ENCODE measurements at regions not wholly inside any gene's neighbourhood (a gene's known extent, or its start where the extent isn't known, plus 50 kb on each side); places are given as distances from the start of the nearest gene placed in this dataset.

- intact Hi-C loops (cut with micrococcal nuclease) = no loop called here
- no peak for DNase-seq
- H3K27me3 ChIP-seq (ENCODE audit: low read depth) = no peaks in the 10 kb centered on the region
- no peaks in the 10 kb centered on the region for H3K36me3 ChIP-seq
- no peak for TF ChIP-seq CTCF (IDR thresholded peaks at IDR 0.05; ENCODE audit: borderline replicate concordance)
- H3K27ac ChIP-seq (replicated peaks) = peak overlapping the region; percentile 80
- H3K9me3 ChIP-seq (replicated peaks) = peaks cover 5% of the 10 kb centered on the region
- no peak overlapping the region for H3K4me3 ChIP-seq
- H3K4me1 ChIP-seq = peaks cover 42% of the 10 kb centered on the region
Measured at GRCh38 chr9:7370988-7371387, 428.6 kb downstream of the DMAC1 start.

GRCh38 chr9:7370381-7370780 lies 429.2 kb downstream of the DMAC1 start:
- intact Hi-C loops (cut with micrococcal nuclease) = no loop called here
- H3K36me3 ChIP-seq = no peaks in the 10 kb centered on the region
- no peak for TF ChIP-seq CTCF (IDR thresholded peaks at IDR 0.05; ENCODE audit: borderline replicate concordance)
- peaks cover 42% of the 10 kb centered on the region for H3K4me1 ChIP-seq
- DNase-seq = no peak
- H3K9me3 ChIP-seq (replicated peaks) = no peaks in the 10 kb centered on the region
- no peaks in the 10 kb centered on the region for H3K27me3 ChIP-seq (ENCODE audit: low read depth)
- peak overlapping the region; percentile 80 for H3K27ac ChIP-seq (replicated peaks)
- H3K4me3 ChIP-seq = no peak overlapping the region

GRCh38 chr9:7369384-7369821 lies 430.2 kb downstream of the DMAC1 start:
- no peak overlapping the region for H3K4me3 ChIP-seq
- no peaks in the 10 kb centered on the region for H3K9me3 ChIP-seq (replicated peaks)
- no peak for DNase-seq
- H3K4me1 ChIP-seq = peaks cover 43% of the 10 kb centered on the region
- intact Hi-C loops (cut with micrococcal nuclease) = no loop called here
- TF ChIP-seq CTCF (IDR thresholded peaks at IDR 0.05; ENCODE audit: borderline replicate concordance) = no peak
- H3K27me3 ChIP-seq (ENCODE audit: low read depth) = no peaks in the 10 kb centered on the region
- peak overlapping the region; percentile 80 for H3K27ac ChIP-seq (replicated peaks)
- H3K36me3 ChIP-seq = no peaks in the 10 kb centered on the region

GRCh38 chr9:7368410-7369292 lies 430.9 kb downstream of the DMAC1 start:
- H3K4me1 ChIP-seq = peaks cover 50% of the 10 kb centered on the region
- H3K36me3 ChIP-seq = no peaks in the 10 kb centered on the region
- DNase-seq = no peak
- intact Hi-C loops (cut with micrococcal nuclease) = no loop called here
- no peaks in the 10 kb centered on the region for H3K27me3 ChIP-seq (ENCODE audit: low read depth)
- no peak for TF ChIP-seq CTCF (IDR thresholded peaks at IDR 0.05; ENCODE audit: borderline replicate concordance)
- H3K9me3 ChIP-seq (replicated peaks) = no peaks in the 10 kb centered on the region
- no peak overlapping the region for H3K4me3 ChIP-seq
- peak overlapping the region; percentile 80 for H3K27ac ChIP-seq (replicated peaks)

GRCh38 chr9:7367726-7368125 lies 431.9 kb downstream of the DMAC1 start:
- Histone ChIP-seq H3K27me3 (ENCODE audit: low read depth) (no peaks in the 10 kb centered on the region), H3K27ac (replicated peaks) (peak overlapping the region; percentile 80), H3K36me3 (no peaks in the 10 kb centered on the region), H3K4me1 (peaks cover 51% of the 10 kb centered on the region), H3K4me3 (no peak overlapping the region), H3K9me3 (replicated peaks) (no peaks in the 10 kb centered on the region)
- no peak for TF ChIP-seq CTCF (IDR thresholded peaks at IDR 0.05; ENCODE audit: borderline replicate concordance)
- no peak for DNase-seq
- intact Hi-C loops (cut with micrococcal nuclease) = no loop called here

Measured in left ventricle myocardium inferior (tissue), 1 donor.